ENCODE measurements at regions not wholly inside any gene's neighbourhood (a gene's known extent, or its start where the extent isn't known, plus 50 kb on each side); places are given as distances from the start of the nearest gene placed in this dataset.

DNA sequence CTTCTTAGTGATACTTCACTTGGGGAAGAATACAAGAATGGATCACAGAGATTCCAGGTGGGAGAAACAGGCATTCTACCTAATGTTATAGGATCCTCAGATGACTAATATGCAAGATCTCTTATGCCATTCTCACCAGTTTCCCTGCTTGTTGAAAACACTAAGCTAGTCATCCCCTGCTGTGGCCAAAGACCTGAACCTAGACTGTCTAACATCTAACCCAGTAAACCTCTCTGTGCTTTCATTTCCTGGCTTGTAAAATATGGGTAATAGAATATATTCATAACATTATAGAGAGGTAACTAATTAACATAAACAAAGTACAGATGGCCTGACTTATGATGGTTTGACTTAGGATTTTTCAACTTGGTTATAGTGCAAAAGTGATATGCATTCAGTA, 776.3 kb downstream of the TUSC7 start:
- DNase-seq, result no peak

DNA sequence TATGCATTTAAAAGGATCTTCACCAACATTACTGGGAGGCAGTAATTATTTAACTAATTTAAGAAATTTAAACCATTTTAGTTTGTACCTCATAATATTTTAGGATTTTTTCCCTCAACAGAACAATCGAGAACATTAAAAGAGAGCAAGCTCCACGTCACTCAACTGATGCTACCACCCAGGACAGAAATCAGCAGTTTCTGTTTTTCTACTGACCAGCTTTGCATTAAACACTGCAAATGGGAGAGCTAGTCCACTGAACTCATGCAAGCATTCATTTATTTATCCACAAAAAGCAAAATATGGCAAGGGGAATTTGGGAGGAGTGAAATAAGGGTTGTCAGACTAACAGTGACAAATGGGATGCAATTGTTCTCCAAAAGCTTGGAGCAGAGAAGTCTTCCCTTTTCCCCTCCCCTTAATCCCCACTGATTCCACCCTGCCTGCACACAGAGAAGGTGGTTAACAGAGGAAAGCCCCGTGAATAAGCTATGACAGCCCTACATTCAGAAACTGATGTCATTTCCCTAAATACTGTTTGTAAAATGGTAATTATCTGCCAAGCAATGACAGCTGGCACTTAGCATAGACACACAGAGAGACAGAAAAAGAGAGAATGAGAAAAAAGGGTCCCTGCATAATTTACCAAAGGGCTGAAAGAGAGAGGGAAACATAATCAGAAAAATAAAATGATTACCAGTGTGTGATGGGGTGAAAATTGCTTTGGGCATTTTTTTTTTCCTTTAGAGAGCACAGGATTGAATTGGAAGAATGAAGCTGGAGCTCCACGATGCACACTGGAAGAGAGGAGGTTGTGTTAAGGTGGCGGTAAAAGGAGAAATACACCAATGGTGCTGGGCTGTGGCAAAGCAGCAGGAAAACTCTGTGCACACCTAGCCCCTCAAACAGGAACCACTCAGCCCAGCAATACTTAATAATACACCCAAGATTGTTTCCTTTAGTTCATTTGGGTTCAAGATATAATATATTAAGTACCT, 777.4 kb downstream of the TUSC7 start:
- DNase-seq, result no peak

DNA sequence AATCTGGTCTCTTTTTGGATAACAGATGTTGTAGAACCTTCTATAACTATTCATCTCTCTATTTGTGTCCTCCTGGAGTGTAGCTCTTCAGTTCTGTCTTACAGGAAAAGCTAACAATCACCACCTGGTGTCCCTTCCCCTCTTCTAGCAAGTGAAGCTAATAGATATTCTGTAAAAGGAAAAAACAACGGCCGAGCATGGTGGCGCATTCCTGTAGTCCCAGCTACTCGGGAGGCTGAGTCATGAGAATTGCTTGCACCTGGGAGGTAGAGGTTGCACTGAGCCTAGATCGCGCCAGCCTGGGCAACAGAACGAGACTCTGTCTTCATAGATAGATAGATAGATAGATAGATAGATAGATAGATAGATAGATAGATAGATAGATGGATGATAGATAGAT, 779.4 kb downstream of the TUSC7 start:
- no peak for DNase-seq

DNA sequence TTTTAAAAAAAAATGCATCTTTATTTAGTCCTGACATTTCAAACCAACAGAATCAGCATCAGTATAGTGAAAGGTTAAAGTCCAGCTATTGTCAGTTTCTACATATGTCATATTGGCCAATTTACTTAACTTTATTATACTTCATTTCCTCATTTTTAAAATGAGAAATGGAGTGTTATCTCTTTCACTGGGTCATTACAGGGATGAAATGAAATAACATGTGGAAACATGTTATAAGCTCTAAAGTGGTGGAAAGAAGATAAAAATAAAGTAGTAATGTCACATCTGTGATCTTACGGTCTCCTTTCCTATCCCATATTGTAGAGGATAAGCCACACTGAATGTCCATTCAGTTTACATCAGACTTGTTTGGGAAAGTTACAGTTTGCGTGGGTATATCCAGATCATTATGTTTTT, 780.1 kb downstream of the TUSC7 start:
- DNase-seq, result no peak

DNA sequence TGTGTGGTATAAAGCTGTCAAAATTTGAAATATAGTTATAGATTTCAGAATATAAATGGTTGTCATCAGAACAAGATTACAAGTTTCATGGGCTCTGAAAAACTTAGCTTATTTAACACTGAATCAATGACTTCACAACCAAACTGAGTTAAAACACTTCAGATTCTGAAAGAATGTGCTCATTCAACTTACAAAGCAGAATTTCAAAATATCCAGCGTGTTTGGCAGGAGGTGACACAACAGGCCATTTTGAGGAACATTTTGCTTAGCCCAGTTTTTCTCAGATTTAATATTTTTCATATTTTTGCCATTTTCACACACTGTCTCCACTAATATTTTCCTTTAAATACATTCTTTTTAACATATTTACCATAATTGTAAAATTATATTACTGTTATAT, 781.1 kb downstream of the TUSC7 start:
- no peak for DNase-seq

DNA sequence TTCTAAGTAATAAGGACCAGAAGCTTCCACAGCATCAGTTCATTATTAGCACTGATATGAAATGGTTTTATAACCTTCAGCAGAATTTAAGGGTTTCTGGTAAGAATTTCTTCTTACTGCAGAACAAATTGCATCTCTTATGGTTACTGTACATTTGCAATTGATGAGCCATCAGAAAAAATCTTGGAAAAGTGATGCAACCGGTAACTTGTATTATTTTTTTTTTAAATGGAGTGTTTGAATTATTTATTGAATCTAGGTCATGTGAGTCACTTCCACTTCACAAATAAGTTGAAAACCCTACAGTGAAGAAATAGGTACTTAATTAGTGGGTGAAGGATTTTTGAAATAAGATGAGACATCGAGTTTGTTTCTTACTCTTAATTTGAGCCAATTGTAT, 786.0 kb downstream of the TUSC7 start:
- no peak for DNase-seq

DNA sequence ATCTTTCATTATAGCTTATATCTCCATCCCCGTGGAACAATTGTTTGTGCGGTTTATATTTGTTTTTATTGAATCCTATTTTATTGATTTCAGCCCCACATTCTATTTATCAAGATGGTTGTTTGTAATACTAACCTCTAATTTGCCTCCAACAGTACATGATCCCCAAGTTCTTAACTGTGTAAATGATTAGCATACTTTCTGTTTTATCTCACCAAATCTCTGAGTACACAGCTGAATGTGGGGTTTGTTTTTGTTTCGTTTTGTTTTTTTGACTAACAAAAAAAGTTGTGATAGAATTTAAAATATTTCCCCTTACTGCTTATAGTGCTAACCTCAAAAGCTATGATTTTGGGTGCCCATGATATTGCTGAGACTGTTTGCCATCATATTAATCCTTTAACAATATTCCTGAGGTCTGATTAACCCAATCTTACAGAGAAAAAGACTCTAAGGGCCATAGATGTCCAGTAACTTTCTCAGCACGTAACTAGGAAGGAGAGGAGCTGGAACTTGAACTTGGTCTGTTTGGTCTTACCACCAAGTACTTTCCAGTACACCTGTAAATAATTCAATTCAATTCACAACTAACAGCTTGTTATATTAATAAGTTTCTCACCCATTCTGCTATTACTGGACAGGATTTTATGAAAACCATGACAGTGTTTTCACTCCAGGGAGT, 789.8 kb downstream of the TUSC7 start:
- no peak for DNase-seq

DNA sequence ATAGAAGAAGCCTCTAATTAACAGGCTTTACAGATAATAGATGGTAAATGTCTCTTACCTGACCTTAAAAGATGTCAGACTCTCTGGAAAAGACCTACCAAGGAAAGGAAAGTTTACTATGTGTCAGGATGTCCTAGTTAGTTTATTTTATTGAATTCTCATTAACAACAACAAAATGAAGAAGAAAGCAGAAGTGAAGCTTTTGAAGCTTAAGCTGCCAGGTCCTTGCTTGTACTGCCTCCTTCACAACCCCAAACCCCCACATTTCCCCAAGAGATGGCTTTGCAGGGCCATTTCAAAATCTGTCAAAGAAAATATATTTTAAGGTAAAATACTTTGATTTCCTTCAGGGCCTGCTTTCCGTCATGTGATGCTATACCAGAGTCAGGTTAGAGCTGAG, 798.4 kb downstream of the TUSC7 start:
- DNase-seq, result no peak

DNA sequence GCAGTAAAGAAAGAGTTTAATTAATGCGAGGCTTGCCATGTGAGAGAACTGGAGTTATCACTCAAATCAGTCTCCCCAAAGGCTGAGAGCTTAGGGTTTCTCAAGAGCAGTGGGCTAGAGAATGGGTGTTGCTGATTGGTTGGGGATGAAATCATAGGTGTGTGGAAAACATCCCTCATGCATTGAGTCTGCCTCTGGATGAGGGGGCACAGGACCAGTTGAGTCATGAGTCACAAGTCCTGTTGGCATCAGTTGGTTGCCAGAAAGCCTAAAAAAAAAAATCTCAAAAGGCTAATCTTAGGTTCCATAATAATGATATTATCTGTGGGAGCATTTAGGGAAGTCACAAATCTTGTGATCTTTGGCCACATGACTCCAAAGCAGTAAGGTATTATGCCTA, 800.3 kb downstream of the TUSC7 start:
- DNase-seq, result no peak

DNA sequence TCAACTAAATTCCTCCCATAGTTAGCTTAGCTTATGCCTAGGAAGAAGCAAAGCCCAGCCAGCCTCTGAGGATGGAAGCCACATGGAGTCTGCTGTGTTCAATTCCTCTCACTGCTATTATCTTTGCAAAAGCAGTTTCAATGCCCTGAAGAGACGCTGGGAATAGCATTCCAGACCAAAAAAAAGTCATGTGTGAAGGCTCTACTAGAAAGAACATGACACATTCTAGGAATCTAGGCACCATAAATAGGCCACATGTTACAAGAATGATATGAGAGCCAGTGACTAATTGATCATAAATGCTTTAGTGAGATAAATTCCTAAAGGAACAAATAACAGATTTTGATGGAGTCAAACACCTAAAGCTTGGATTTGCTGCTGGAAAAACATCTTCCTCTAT, 800.8 kb downstream of the TUSC7 start:
- no peak for DNase-seq

DNA sequence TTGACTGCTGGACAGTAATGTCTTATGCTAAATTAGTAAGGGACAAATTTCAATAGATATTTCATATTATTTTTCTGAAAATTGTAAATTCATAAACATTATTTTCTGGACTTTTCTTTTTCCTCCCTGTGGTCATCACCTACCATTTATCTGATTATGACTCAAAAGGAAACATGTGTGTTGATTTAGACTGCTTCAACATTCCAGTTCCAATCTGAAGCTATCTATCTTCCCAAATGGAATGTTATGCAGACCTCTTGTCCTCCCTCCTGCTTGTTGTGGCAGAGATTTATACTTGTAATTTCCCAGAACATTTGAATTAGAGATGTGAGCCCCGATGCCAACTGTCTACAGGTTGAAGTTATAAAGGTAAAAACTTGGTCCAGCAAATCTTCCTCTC, 803.4 kb downstream of the TUSC7 start:
- no peak for DNase-seq

DNA sequence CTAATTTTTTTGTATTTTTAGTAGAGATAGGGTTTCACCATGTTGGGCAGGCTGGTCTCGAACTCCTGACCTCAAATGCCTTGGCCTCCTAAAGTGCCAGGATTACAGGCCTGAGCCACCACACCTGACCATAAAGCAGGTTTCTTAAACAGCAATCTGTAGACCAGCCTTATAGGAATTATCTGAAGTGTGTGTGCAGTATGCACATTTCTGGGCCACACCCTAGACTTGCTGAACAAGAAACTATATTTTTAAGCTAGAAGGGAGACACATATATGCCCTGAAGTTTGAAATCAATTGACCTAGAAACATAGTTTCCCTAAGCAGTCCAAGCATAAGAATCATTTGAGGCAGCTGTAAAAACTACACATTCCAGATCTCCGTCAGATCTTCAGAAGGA, 805.7 kb downstream of the TUSC7 start:
- DNase-seq, result no peak

DNA sequence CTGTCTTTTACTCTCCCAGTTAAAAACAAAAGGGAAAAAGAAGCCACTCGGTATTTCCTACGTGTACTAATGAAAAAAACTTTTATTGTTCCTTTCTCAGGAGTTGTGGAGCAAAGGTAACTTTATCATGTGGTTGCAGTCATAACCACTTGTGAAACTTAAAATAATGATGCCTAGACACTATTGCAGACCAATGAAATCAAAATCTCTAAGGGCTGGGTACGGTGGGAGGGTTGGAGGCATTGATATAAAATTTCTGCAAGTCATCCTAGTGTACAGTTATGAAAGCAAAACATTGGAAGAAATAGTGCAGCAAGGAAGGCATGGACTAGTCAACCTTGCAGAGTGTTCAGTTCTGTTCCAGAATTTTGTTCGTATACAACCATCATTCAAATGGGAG, 808.8 kb downstream of the TUSC7 start:
- DNase-seq, result no peak

DNA sequence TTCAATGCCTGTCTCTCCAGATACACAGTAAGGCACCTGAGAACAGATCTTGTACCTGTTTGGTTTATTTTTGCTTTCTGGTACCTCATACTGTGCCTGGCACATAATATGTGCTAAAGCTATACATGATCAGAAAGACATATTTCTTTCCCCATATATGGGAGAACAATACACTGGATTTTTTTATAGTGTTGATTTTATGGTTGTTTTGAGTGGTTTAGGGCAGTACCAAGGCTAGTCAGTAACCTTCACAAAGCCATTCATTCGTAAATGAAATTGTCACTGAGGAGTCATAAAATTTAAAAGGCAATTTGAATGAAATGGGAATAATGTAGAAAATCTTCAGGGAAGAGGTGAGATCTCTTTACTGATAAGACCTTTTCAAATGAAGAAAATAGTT, 810.2 kb downstream of the TUSC7 start:
- no peak for DNase-seq

DNA sequence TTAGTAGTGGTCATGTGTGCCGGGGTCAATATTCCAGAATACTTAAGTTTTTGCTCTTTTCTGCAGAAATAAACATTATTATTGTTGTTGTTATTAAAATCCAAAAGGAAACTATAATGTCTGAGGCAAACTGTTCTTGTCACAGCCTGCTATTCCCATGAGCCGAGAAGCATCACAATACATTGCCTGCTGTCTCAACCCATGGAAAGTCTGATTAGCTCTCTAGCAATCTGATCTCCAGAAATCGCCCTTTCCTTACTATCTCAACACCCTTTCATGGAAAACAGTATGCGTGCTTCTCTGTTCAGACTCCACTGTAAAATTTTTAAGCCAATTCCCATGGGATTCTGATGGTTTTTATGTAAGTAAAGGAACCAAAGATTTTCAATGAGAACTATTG, 811.0 kb downstream of the TUSC7 start:
- DNase-seq, result no peak

DNA sequence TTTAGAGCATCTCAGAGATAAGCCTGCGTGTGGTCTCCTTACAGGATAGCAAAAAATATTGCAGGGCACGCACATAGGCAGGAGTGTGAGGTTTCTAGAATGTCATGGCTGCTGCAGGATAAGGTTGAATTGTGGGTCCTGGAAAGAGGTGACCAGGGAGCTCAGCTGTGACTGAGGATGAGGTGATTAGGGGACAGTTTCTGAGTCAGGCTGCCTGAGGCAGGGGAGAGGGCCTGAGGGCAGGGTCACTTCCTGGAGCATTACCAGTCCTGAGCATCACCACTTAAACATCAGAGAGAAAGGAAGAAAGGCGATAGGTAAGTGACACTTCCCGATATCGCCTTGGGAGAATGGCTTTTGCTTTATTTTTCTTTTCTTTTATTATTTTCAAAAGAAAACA, 813.8 kb downstream of the TUSC7 start:
- DNase-seq, result no peak

DNA sequence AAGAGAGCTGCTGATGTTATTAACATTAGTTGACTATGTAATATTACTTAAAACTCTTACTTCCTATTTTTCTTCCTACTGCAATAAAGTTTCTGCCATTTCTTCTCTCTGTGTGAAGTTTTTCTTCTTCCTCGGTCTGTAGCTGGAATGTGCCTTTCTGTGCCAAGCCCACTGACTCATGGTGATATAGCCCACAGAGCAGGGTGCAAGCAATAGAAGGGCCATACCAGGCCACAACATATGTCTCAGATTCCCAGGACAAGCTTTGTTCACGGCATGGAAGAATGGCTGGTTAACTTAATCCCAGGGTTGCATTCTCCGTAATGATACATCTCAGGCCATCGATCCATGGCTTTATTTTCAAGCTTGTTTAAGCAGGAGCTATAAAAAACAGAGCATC, 815.3 kb downstream of the TUSC7 start:
- DNase-seq, result no peak

DNA sequence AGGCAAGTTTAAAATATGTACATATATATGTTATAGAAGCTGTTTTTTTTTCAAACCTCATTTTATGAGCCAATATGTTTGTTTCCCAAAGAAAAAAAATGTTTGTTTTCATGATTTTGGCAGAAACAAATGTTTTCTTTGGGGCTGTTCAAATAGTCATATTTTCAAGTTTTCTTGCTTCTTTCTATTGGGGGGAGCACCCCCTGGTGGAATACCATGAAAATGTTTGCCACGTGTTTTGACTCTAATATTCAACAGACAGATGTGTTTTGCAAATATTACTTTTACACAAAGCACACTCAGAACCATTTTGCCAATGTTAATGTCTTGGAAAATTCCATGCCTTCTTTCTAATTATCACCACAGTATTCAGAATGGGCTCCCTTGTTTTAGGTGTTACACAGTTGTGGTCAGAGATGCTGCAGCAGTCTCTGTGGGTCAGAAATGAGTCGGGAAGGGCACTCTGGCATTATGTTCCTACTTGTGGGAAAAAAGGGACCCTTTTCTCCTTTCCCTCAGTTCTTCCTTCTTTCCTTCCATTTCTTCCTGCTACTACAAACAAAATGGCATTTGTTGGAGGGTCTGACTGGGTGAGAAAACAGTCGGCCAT, 817.0 kb downstream of the TUSC7 start:
- peak; percentile 1 for DNase-seq

DNA sequence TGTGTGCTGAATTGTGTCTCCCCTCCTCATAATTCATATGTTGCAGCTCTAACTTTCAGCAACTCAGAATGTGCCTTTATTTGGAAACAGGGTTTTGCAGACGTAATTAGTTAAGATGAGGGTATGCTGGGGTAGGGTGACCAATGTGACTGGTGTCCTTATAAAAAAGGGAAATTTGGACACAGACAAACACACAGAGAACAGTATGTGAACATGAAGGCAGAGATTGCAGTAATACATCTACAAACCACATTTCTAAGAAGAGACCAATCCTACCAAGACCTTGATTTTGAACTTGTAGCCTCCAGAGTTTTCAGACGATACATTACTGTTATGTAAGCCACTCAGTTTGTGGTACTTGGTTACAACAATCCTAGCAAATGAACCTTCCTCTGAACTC, 817.8 kb downstream of the TUSC7 start:
- no peak for DNase-seq

DNA sequence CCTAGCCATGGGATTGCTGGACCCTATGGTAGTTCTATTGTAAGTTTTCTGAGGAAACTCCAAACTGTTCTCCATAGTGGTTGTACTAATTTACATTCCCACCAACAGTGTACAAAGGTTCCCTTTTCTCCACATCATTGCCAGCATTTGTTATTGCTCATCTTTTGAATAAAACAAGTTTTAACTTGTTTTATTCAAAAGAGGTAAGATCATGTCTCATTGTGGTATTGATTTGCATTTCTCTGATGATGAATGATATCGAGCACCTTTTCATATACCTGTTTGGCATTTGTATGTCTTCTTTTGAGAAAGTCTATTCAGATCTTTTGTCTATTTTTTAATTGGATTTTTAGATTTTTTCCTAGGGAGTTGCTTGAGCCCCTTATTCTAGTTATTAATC, 819.1 kb downstream of the TUSC7 start:
- no peak for DNase-seq

DNA sequence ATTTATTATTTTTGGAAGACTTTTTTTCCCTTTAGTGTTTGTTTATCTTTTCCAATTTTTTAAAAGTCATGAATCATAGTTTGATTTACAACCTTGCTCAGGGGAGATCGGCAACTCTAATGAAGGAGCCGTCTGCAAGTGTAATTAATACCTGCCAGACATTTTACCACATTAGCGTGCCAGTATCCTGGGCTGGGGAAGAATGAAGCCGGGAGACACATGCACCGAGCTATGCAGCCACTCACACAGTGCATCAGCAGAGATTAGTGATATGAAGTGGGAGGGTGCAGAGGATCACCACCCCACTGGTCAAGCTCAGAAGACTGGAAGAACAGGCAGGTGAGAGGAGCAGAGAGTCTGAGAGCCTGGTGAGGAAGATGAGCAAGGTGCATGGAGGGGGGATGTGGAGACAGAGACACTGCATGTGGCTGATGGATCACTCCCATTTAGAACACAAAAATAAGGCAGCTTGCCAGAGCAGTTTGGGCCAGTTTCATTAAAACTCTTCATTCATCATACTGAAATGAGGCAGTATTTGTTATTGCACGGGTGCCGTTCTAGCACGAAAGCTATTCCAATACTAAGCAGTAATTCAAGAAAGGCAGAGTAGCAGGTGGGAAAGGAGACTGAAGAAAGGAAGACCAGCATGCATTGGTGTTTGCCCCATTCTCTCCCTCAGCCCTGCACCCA, 821.6 kb downstream of the TUSC7 start:
- no peak for DNase-seq

DNA sequence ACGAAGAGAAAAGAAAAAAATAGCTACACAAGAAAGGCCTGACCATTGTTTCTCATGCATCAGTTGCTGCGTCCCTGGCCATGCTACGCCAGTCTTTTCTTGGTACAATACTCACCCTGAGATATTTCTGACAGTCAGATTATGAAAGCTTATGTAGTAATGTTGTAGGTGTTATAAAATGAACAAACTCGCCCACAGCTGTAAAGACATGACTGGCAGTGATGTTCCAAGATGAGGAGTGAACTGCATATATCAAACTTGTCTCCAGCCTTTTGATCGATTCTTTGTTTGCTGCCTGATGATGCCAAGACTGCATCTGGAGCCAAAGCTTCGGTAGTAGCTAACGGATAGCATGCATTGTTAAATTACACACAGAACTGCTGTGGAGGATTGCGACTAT, 822.7 kb downstream of the TUSC7 start:
- no peak for DNase-seq

DNA sequence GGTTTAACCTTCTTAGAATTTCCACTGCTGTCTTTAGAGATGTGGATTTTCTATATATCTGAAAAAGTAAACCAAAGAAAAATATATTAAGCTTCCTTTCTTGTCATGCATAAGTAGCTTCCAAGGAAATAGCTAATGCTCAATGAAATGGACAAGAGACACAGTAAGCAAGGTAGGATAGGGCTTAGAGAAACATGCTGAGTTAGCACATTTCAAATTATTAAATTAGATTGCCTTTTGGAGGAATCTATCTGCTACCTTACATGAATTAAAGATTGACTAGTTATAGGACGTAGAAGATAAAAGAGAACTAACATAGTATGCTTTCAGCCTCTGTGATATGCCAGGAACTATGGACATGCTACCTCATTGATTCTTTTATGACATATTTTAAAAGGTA, 824.6 kb downstream of the TUSC7 start:
- DNase-seq, result no peak
